ENCODE measurements at regions not wholly inside any gene's neighbourhood (a gene's known extent, or its start where the extent isn't known, plus 50 kb on each side); places are given as distances from the start of the nearest gene placed in this dataset.

GRCh38 chr11:109936661-109937180, 156.5 kb upstream of the ZC3H12C start:
- no peak for TF ChIP-seq GATA2 (IDR thresholded peaks at IDR 0.05; ENCODE audit: low read depth, low read length)
- no peak for TF ChIP-seq GATA3 (IDR thresholded peaks at IDR 0.05; ENCODE audit: low read depth, low read length)

Data from SH-SY5Y (cell line).